ENCODE measurements at regions not wholly inside any gene's neighbourhood (a gene's known extent, or its start where the extent isn't known, plus 50 kb on each side); places are given as distances from the start of the nearest gene placed in this dataset.
"Not testable (repeated sequence)": the region's sequence is repeated elsewhere in the genome, so short reads cannot be mapped to it uniquely, and the experiment has no call there.

DNA sequence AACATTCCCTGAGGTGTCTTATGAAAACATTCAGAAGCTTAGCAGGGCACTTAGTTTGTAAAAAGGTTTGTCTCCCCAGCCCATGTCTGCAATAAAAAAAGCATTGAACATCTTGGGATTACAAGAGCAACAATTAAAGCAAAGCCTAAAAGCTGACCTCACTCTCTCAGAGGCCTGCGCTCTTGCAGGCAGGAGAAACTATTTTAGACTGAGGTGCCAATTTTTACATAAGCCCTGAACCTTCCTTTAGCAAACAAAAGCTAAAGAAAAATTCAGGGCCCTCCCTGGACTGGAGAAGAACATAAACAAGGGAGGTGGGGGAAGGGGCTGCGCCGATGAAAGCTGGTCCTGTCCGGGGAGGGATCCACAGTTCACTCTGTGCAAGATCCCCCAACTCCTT is 312.7 kb upstream of the RNF32 start:
- H3K4me1 ChIP-seq: peaks cover 0 to 8% (median 0%) of the 10 kb centered on the region in 3 donors
- TF ChIP-seq, protein P1, sequence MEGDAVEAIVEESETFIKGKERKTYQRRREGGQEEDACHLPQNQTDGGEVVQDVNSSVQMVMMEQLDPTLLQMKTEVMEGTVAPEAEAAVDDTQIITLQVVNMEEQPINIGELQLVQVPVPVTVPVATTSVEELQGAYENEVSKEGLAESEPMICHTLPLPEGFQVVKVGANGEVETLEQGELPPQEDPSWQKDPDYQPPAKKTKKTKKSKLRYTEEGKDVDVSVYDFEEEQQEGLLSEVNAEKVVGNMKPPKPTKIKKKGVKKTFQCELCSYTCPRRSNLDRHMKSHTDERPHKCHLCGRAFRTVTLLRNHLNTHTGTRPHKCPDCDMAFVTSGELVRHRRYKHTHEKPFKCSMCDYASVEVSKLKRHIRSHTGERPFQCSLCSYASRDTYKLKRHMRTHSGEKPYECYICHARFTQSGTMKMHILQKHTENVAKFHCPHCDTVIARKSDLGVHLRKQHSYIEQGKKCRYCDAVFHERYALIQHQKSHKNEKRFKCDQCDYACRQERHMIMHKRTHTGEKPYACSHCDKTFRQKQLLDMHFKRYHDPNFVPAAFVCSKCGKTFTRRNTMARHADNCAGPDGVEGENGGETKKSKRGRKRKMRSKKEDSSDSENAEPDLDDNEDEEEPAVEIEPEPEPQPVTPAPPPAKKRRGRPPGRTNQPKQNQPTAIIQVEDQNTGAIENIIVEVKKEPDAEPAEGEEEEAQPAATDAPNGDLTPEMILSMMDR (IDR thresholded peaks at IDR 0.05): no peak
- no peak for TF ChIP-seq POLR2A (IDR thresholded peaks at IDR 0.05)
- H3K9me3 ChIP-seq: no peaks in the 10 kb centered on the region
- DNase-seq: no peak
- H3K4me3 ChIP-seq: no peak overlapping the region
- intact Hi-C loops (cut with DNase I): no loop called here
- WGBS, 2 donors: 34 to 57% methylated on average over 4 of the region's 4 CpGs
- no peaks in the 10 kb centered on the region for H3K36me3 ChIP-seq
- H3K27me3 ChIP-seq: no peaks in the 10 kb centered on the region
- no peak overlapping the region for H3K27ac ChIP-seq

DNA sequence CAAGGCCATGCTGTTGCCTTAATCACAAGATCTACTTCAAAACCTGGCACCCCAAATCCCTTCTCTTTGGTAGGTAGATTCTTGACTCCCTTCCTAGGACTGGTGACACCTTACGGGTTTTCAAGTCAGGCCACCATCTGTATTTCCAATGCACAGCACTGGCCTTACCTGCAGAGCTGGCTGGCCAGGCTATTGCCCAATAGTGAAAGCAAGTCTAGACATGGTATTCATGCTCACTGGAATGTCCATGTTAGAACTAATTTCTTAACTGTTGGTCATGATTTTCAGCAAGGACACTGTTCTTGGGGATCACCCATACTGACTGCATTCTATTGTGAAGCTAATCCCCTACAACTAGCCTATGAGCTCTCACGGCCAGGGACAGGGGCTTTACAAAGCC is 313.1 kb upstream of the RNF32 start:
- H3K27me3 ChIP-seq: no peaks in the 10 kb centered on the region
- peaks cover 0 to 8% (median 0%) of the 10 kb centered on the region in 3 donors for H3K4me1 ChIP-seq
- 39 to 80% methylated on average over 1 to 2 of the region's 2 CpGs for WGBS, 2 donors
- H3K36me3 ChIP-seq: no peaks in the 10 kb centered on the region
- H3K27ac ChIP-seq: no peak overlapping the region
- no peak overlapping the region for H3K4me3 ChIP-seq
- DNase-seq: no peak
- TF ChIP-seq, protein P1 (IDR thresholded peaks at IDR 0.05): no peak
- TF ChIP-seq POLR2A (IDR thresholded peaks at IDR 0.05): no peak
- no peaks in the 10 kb centered on the region for H3K9me3 ChIP-seq
- intact Hi-C loops (cut with DNase I): no loop called here

DNA sequence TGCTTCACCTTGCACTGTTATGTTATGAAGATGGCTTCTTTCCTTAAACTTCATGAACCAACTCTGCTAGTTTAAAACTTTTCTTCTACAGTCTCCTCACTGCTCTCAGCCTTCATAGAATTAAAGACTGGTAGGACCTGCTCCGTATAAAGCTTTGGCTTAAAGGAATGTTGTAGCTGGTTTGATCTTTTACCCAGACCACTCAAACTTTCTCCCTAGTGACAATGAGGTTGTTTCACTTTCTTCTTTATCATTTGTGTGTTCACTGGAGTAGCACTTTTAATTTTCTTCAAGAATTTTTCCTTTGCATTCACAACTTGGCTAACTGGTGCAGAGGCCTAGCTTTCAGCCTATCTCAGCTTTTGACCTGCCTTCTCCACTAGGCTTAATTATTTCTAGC is 316.4 kb upstream of the RNF32 start:
- intact Hi-C loops (cut with DNase I): no loop called here
- WGBS, 2 donors: 58 to 73% methylated on average over 1 of the region's 1 CpG
- H3K36me3 ChIP-seq: no peaks in the 10 kb centered on the region
- no peaks in the 10 kb centered on the region for H3K27me3 ChIP-seq
- peaks cover 0 to 8% (median 0%) of the 10 kb centered on the region in 3 donors for H3K4me1 ChIP-seq
- no peak overlapping the region for H3K27ac ChIP-seq
- H3K9me3 ChIP-seq: no peaks in the 10 kb centered on the region
- DNase-seq: no peak
- no peak for TF ChIP-seq POLR2A (IDR thresholded peaks at IDR 0.05)
- TF ChIP-seq, protein P1 (IDR thresholded peaks at IDR 0.05): no peak
- no peak overlapping the region for H3K4me3 ChIP-seq

DNA sequence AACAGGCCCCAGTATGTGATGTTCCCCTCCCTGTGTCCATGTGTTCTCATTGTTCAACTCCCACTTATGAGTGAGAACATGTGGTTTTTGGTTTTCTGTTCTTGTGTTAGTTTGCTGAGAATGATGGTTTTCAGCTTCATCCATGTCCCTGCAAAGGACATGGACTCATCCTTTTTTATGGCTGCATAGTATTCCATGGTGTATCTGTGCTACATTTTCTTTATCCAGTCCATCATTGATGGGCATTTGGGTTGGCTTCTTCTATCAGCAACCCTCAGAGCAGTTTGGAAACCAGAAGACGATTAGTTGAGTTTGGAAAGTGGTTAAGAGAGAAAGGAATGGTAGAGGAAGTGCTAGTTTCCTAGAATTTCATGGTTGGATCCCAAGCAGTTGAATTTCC is 319.1 kb upstream of the RNF32 start:
- H3K9me3 ChIP-seq; DNase-seq; H3K27me3 ChIP-seq; H3K4me1 ChIP-seq; H3K27ac ChIP-seq; intact Hi-C loops (cut with DNase I); H3K36me3 ChIP-seq; H3K4me3 ChIP-seq: not testable (repeated sequence)
- WGBS, 2 donors: 60 to 67% methylated on average over 1 of the region's 1 CpG

DNA sequence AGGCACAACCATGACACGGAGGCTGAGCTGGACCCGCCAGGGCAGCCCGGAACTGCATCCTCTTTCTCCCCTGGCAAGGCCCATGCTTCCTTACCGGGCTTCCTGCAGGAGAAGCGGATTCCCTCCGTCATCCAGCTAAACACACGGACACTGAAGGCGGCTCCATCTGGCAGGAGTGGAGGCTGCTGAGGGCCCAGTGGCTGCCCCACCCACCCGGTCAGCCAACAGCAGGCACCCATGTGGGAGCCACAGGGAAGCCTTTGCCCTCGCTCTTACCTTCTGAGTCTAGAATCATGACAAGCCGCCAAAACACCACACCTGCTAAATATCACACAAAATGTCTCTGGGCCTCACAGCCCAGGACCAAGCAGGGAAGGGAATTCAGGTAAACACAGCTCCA is 321.6 kb upstream of the RNF32 start:
- intact Hi-C loops (cut with DNase I): no loop called here
- no peak overlapping the region for H3K27ac ChIP-seq
- no peak overlapping the region for H3K4me3 ChIP-seq
- peaks cover 0 to 8% (median 0%) of the 10 kb centered on the region in 3 donors for H3K9me3 ChIP-seq
- no peaks in the 10 kb centered on the region for H3K4me1 ChIP-seq
- no peak for DNase-seq
- no peaks in the 10 kb centered on the region for H3K27me3 ChIP-seq
- TF ChIP-seq, protein P1 (IDR thresholded peaks at IDR 0.05): no peak
- no peak for TF ChIP-seq POLR2A (IDR thresholded peaks at IDR 0.05)
- WGBS, 2 donors: 90 to 96% methylated on average over 5 to 7 of the region's 11 CpGs
- H3K36me3 ChIP-seq: no peaks in the 10 kb centered on the region

DNA sequence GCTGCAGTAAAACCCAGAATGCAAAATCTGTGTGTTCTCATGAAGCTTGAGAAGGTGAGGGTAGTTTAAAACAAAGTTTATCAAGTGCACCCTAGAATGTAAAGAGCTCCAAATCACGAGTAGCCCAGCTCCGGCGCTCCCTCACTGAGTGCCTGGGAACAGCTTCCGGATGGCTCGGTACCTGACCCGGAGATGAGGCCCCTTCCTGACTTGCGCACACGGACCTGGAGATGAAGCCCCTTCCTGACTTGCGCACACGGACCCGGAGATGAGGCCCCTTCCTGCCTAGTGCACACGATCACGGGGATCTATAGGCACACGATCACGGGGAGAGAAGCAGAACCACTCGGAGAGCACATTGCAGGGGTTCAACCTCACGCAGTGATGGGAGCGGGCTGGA is 322.1 kb upstream of the RNF32 start:
- TF ChIP-seq, protein P1 (IDR thresholded peaks at IDR 0.05): no peak
- TF ChIP-seq POLR2A (IDR thresholded peaks at IDR 0.05): no peak
- 84 to 88% methylated on average over 11 to 18 of the region's 18 CpGs for WGBS, 2 donors
- no peaks in the 10 kb centered on the region for H3K4me1 ChIP-seq
- no peaks in the 10 kb centered on the region for H3K36me3 ChIP-seq
- no peaks in the 10 kb centered on the region for H3K27me3 ChIP-seq
- no peak overlapping the region for H3K27ac ChIP-seq
- H3K4me3 ChIP-seq: no peak overlapping the region
- intact Hi-C loops (cut with DNase I): no loop called here
- DNase-seq: no peak
- peaks cover 0 to 8% (median 0%) of the 10 kb centered on the region in 3 donors for H3K9me3 ChIP-seq

Measured in esophagus squamous epithelium (tissue), 5 donors.